SU-DHL-6 (cell line): ENCODE measurements at regions not wholly inside any gene's neighbourhood (a gene's known extent, or its start where the extent isn't known, plus 50 kb on each side); places are given as distances from the start of the nearest gene placed in this dataset.

Source experiments
- CTCF ChIP-seq: fragments of 200-600 bp; sonication (generic); IDR thresholded peaks from one replicate; pipeline ENCODE4 v1.5.1; 2017; ENCODE audit warnings: antibody characterized with exemption, mild to moderate bottlenecking, low read length, moderate library complexity; ENCODE audit not compliant: insufficient read depth, poor library complexity, severe bottlenecking
- EZH2phosphoT487 ChIP-seq: fragments of 200-600 bp; sonication (generic), shearing (Covaris generic); conservative IDR thresholded peaks from 2 replicates; pipeline ENCODE4 v1.6.1; 2018; ENCODE audit warnings: mild to moderate bottlenecking, antibody characterized with exemption, low read length, moderate library complexity, mixed read lengths

GRCh38 chr5:5558102-5558501 is 135.6 kb downstream of the ICE1 start:
- no peak for TF ChIP-seq CTCF
- TF ChIP-seq EZH2phosphoT487: no peak
